Raji (cell line): ENCODE measurements at regions not wholly inside any gene's neighbourhood (a gene's known extent, or its start where the extent isn't known, plus 50 kb on each side); places are given as distances from the start of the nearest gene placed in this dataset.

Experiments used
- POLR2A ChIP-seq: IDR thresholded peaks from 2 replicates; pipeline ENCODE4 v1.6.1; 2011; ENCODE audit warnings: low read depth, low read length, control low read depth; ENCODE audit not compliant: insufficient read depth

DNA sequence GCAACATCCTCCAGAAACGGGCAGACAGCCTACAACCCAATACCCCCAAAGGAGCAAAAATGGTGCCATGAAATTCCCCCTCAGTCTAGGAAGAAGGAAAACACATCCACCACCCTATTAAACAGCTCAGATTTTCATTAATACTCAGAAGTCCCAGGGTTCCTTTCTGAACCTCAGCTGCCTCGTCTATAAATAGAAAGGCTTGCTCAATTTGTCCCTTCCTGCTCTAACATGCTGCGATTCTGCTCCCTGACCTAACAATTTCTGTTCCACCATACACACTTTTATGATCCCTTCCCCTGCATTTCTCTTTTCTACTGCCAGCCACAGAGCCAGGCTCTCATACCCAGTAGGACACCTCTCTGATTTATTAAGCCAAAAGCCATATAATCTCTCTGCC lies 68.1 kb downstream of the MTERF1 start:
- TF ChIP-seq POLR2A = no peak

GRCh38 chr7:91814189-91814588 lies 66.3 kb downstream of the MTERF1 start:
- no peak for TF ChIP-seq POLR2A
